ENCODE measurements at regions not wholly inside any gene's neighbourhood (a gene's known extent, or its start where the extent isn't known, plus 50 kb on each side); places are given as distances from the start of the nearest gene placed in this dataset.
"Not testable (repeated sequence)": the region's sequence is repeated elsewhere in the genome, so short reads cannot be mapped to it uniquely, and the experiment has no call there.

- DNase-seq (ENCODE audit: extremely low spot score): no peak
- TF ChIP-seq ELF4 (IDR thresholded peaks at IDR 0.05) (no peak), SP1 (IDR thresholded peaks at IDR 0.05) (no peak), SUZ12 (IDR thresholded peaks at IDR 0.05) (no peak), CTBP1 (IDR thresholded peaks at IDR 0.05; ENCODE audit: borderline replicate concordance) (no peak), TARDBP (IDR thresholded peaks at IDR 0.05) (no peak), HDGF (IDR thresholded peaks at IDR 0.05; ENCODE audit: borderline replicate concordance) (no peak), FOXK2 (IDR thresholded peaks at IDR 0.05) (no peak), NFRKB (IDR thresholded peaks at IDR 0.05) (no peak), ARNT (IDR thresholded peaks at IDR 0.05) (no peak), LEF1 (IDR thresholded peaks at IDR 0.05; ENCODE audit: borderline replicate concordance) (no peak), PKNOX1 (IDR thresholded peaks at IDR 0.05) (no peak), ZNF384 (IDR thresholded peaks at IDR 0.05) (no peak), FOXA1 (IDR thresholded peaks at IDR 0.05) (no peak), FOXM1 (IDR thresholded peaks at IDR 0.05; ENCODE audit: borderline replicate concordance) (no peak), L3MBTL2 (conservative IDR thresholded peaks at IDR 0.05) (no peak), BHLHE40 (IDR thresholded peaks at IDR 0.05; ENCODE audit: borderline replicate concordance) (no peak)
- CTCF ChIA-PET: no interaction called here
- POLR2A ChIA-PET: no interaction called here
Observed at GRCh38 chr14:26655128-26655527, 57.3 kb upstream of the NOVA1 start.

- ChIA-PET CTCF (no interaction called here), POLR2A (no interaction called here)
- TF ChIP-seq SP1 (IDR thresholded peaks at IDR 0.05): no peak
- no peak for TF ChIP-seq BHLHE40 (IDR thresholded peaks at IDR 0.05; ENCODE audit: borderline replicate concordance)
- TF ChIP-seq TARDBP (IDR thresholded peaks at IDR 0.05): no peak
- no peak for TF ChIP-seq FOXM1 (IDR thresholded peaks at IDR 0.05; ENCODE audit: borderline replicate concordance)
- TF ChIP-seq L3MBTL2 (conservative IDR thresholded peaks at IDR 0.05): no peak
- TF ChIP-seq ARNT (IDR thresholded peaks at IDR 0.05): no peak
- TF ChIP-seq FOXA1 (IDR thresholded peaks at IDR 0.05): no peak
- no peak for DNase-seq (ENCODE audit: extremely low spot score)
Observed at GRCh38 chr14:26663506-26663905, 65.7 kb upstream of the NOVA1 start.

- POLR2A ChIA-PET; CTCF ChIA-PET; DNase-seq (ENCODE audit: extremely low spot score): not testable (repeated sequence)
Observed at GRCh38 chr14:26678732-26679420, 81.0 kb upstream of the NOVA1 start.

- POLR2A ChIA-PET: no interaction called here
- DNase-seq (ENCODE audit: extremely low spot score): no peak
- TF ChIP-seq L3MBTL2 (conservative IDR thresholded peaks at IDR 0.05): no peak
- TF ChIP-seq ELF4 (IDR thresholded peaks at IDR 0.05): no peak
- TF ChIP-seq FOXM1 (IDR thresholded peaks at IDR 0.05; ENCODE audit: borderline replicate concordance): no peak
- no peak for TF ChIP-seq SP1 (IDR thresholded peaks at IDR 0.05)
- TF ChIP-seq BHLHE40 (IDR thresholded peaks at IDR 0.05; ENCODE audit: borderline replicate concordance): no peak
- TF ChIP-seq SUZ12 (IDR thresholded peaks at IDR 0.05): no peak
- no peak for TF ChIP-seq HDGF (IDR thresholded peaks at IDR 0.05; ENCODE audit: borderline replicate concordance)
- TF ChIP-seq ZNF384 (IDR thresholded peaks at IDR 0.05): no peak
- no peak for TF ChIP-seq PKNOX1 (IDR thresholded peaks at IDR 0.05)
- TF ChIP-seq LEF1 (IDR thresholded peaks at IDR 0.05; ENCODE audit: borderline replicate concordance): no peak
- no peak for TF ChIP-seq FOXA1 (IDR thresholded peaks at IDR 0.05)
- TF ChIP-seq ARNT (IDR thresholded peaks at IDR 0.05): no peak
- TF ChIP-seq FOXK2 (IDR thresholded peaks at IDR 0.05): no peak
- no peak for TF ChIP-seq CTBP1 (IDR thresholded peaks at IDR 0.05; ENCODE audit: borderline replicate concordance)
- TF ChIP-seq TARDBP (IDR thresholded peaks at IDR 0.05): no peak
- TF ChIP-seq NFRKB (IDR thresholded peaks at IDR 0.05): no peak
- CTCF ChIA-PET: no interaction called here
Observed at GRCh38 chr14:26685401-26685800, 87.6 kb upstream of the NOVA1 start.

DNA sequence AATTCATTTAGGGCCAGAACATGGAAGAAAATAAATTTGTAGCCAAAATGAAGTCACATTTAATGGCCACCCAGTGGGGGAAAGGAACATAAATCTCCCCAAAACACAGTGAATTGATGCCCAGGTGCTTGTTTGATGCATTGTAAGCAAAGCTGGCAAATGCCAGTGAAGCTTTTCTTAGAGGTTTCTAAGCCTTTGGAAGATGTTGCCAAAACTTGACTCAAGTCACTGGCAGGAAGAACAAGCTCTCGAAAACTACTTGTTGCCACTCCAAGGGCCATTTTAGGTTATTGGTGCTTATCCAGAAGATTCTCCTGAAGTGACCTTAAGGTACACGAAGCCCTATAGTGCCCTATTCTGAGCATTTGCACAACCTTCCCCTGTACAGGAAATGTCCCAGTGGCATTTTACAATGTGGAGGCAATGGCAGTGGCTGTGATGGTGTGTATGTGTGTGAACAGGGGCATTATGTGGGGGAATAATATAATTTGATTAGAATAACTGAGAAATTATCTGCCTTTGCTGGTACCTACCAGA lies 89.5 kb upstream of the NOVA1 start:
- no peak for TF ChIP-seq HDGF (IDR thresholded peaks at IDR 0.05; ENCODE audit: borderline replicate concordance)
- no peak for TF ChIP-seq FOXK2 (IDR thresholded peaks at IDR 0.05)
- TF ChIP-seq SUZ12 (IDR thresholded peaks at IDR 0.05): no peak
- TF ChIP-seq FOXA1 (IDR thresholded peaks at IDR 0.05): no peak
- TF ChIP-seq CTBP1 (IDR thresholded peaks at IDR 0.05; ENCODE audit: borderline replicate concordance): no peak
- no peak for TF ChIP-seq NFRKB (IDR thresholded peaks at IDR 0.05)
- TF ChIP-seq SP1 (IDR thresholded peaks at IDR 0.05): no peak
- no peak for TF ChIP-seq PKNOX1 (IDR thresholded peaks at IDR 0.05)
- no peak for TF ChIP-seq ARNT (IDR thresholded peaks at IDR 0.05)
- TF ChIP-seq BHLHE40 (IDR thresholded peaks at IDR 0.05; ENCODE audit: borderline replicate concordance): no peak
- ChIA-PET CTCF (no interaction called here), POLR2A (no interaction called here)
- no peak for DNase-seq (ENCODE audit: extremely low spot score)

GRCh38 chr14:26694521-26694920 lies 96.7 kb upstream of the NOVA1 start:
- ChIA-PET CTCF (no interaction called here), POLR2A (no interaction called here)
- TF ChIP-seq PKNOX1 (IDR thresholded peaks at IDR 0.05) (no peak), SP1 (IDR thresholded peaks at IDR 0.05) (no peak), FOXM1 (IDR thresholded peaks at IDR 0.05; ENCODE audit: borderline replicate concordance) (no peak), BHLHE40 (IDR thresholded peaks at IDR 0.05; ENCODE audit: borderline replicate concordance) (no peak)
- no peak for DNase-seq (ENCODE audit: extremely low spot score)

All from HEK293T (cell line).